ENCODE measurements at regions not wholly inside any gene's neighbourhood (a gene's known extent, or its start where the extent isn't known, plus 50 kb on each side); places are given as distances from the start of the nearest gene placed in this dataset.
"Not testable (repeated sequence)": the region's sequence is repeated elsewhere in the genome, so short reads cannot be mapped to it uniquely, and the experiment has no call there.

DNA sequence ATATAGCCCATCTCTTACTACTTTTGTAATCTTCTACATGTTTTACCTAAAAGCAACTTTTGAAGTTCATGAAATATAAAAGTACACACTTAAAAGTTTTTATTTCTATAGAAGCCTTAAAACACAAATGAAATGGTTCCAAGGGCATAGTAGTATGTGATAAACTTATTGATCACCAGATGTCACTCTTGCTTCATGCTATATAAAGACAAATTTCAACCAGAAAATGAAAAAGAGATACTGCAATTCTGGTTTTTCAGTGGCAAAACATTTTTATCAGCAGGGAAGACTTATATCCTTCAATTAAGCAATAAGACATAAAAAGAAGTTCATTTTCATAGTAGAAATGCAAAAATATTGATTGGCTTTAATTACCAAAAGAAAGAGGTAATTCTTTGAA is 69.4 kb upstream of the FBXL17 start:
- H3K27me3 ChIP-seq (replicated peaks; ENCODE audit: insufficient read depth, low read length), result no peaks in the 10 kb centered on the region
- DNase-seq, result peak; percentile 21
- no peaks in the 10 kb centered on the region for H3K9me3 ChIP-seq (replicated peaks; ENCODE audit: insufficient read depth, low read length)
- H4K20me1 ChIP-seq (ENCODE audit: insufficient read depth, low read length), result no peaks in the 10 kb centered on the region
- TF ChIP-seq CTCF (IDR thresholded peaks at IDR 0.05; ENCODE audit: low read length) (peak; percentile 35), EZH2phosphoT487 (IDR thresholded peaks at IDR 0.05; ENCODE audit: low read length) (no peak), EZH2 (optimal IDR thresholded peaks at IDR 0.05; ENCODE audit: low read depth, low read length) (no peak)
- no peaks in the 10 kb centered on the region for H3K9me2 ChIP-seq (replicated peaks; ENCODE audit: insufficient read depth, low read length)
- H3K9ac ChIP-seq (ENCODE audit: low read length), result no peak overlapping the region
- no peak overlapping the region for H3K27ac ChIP-seq (ENCODE audit: low read length)
- H3K36me3 ChIP-seq (replicated peaks; ENCODE audit: insufficient read depth, low read length), result no peaks in the 10 kb centered on the region
- no peak overlapping the region for H3K4me3 ChIP-seq (ENCODE audit: low read length)
- H2AFZ ChIP-seq (ENCODE audit: low read length), result no peak overlapping the region
- no peaks in the 10 kb centered on the region for H3K79me2 ChIP-seq (ENCODE audit: low read length)
- no peaks in the 10 kb centered on the region for H3K4me1 ChIP-seq (ENCODE audit: low read length)
- H3F3A ChIP-seq (ENCODE audit: insufficient read depth, low read length), result no peaks in the 10 kb centered on the region
- H3K4me2 ChIP-seq (ENCODE audit: low read depth, low read length), result no peak overlapping the region

DNA sequence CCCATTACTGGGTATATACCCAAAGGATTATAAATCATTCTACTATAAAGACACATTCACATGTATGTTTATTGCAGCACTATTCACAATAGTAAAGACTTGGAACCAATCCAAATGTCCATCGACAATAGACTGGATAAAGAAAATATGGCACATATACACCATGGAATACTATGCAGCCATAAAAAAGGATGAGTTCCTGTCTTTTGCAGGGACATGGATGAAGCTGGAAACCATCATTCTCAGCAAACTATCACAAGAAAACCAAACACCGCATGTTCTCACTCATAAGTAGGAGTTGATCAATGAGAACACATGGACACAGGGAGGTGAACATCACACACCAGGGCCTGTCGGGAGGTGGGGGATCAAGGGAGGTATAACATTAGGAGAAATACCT is 62.2 kb upstream of the FBXL17 start:
- not testable (repeated sequence) for H3K9ac ChIP-seq (ENCODE audit: low read length); H3K27me3 ChIP-seq (replicated peaks; ENCODE audit: insufficient read depth, low read length)

DNA sequence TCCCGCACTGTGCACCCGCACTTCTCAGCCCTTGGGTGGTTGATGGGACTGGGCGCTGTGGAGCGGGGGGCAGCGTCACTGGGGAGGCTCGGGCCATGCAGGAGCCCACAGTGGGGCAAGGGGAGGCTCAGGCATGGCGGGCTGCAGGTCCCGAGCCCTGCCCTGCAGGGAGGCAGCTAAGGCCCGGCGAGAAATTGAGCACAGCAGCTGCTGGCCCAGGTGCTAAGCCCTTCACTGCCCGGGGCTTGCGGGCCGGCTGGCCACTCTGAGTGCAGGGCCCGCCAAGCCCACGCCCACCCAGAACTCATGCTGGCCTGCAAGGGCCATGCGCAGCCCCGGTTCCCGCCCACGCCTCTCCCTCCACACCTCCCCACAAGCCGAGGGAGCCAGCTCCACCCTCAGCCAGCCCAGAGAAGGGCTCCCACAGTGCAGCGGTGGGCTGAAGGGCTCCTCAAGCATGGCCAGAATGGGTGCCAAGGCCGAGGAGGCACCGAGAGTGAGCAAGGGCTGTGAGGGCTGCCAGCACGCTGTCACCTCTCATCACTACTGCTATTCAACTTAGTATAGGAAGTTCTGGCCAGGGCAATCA is 60.3 kb upstream of the FBXL17 start:
- not testable (repeated sequence) for H3K9ac ChIP-seq (ENCODE audit: low read length); DNase-seq; H3K9me2 ChIP-seq (replicated peaks; ENCODE audit: insufficient read depth, low read length)

More for the DNA sequence above, 62.2 kb upstream of the FBXL17 start:
- H3K36me3 ChIP-seq (replicated peaks; ENCODE audit: insufficient read depth, low read length); H3K4me3 ChIP-seq (ENCODE audit: low read length); H3K79me2 ChIP-seq (ENCODE audit: low read length); H4K20me1 ChIP-seq (ENCODE audit: insufficient read depth, low read length); H3K27ac ChIP-seq (ENCODE audit: low read length); H2AFZ ChIP-seq (ENCODE audit: low read length); H3K9me3 ChIP-seq (replicated peaks; ENCODE audit: insufficient read depth, low read length); H3K4me1 ChIP-seq (ENCODE audit: low read length); H3K4me2 ChIP-seq (ENCODE audit: low read depth, low read length); DNase-seq; H3K9me2 ChIP-seq (replicated peaks; ENCODE audit: insufficient read depth, low read length); H3F3A ChIP-seq (ENCODE audit: insufficient read depth, low read length): not testable (repeated sequence)

DNA sequence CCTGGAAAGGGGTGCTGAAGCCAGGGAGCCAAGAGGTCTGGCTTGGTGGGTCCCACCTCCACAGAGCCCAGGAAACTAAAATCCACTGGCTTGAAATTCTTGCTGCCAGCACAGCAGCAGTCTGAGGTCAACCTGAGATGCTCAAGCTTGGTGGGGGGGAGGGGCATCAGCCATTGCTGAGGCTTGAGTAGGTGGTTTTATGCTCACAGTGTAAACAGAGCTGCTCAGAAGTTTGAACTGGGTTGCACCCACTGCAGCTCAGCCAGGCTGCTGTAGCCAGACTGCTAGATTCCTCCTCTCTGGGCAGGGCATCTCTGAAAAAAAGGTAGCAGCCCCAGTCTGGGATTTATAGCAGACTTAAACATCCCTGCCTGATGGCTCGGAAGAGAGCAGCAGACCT is 55.5 kb upstream of the FBXL17 start:
- no peak for DNase-seq
- H4K20me1 ChIP-seq (ENCODE audit: insufficient read depth, low read length), result no peaks in the 10 kb centered on the region
- no peaks in the 10 kb centered on the region for H3K4me1 ChIP-seq (ENCODE audit: low read length)

More for the DNA sequence above, 60.3 kb upstream of the FBXL17 start:
- not testable (repeated sequence) for H4K20me1 ChIP-seq (ENCODE audit: insufficient read depth, low read length); H3K36me3 ChIP-seq (replicated peaks; ENCODE audit: insufficient read depth, low read length); H3F3A ChIP-seq (ENCODE audit: insufficient read depth, low read length); H3K79me2 ChIP-seq (ENCODE audit: low read length); H2AFZ ChIP-seq (ENCODE audit: low read length); H3K9me3 ChIP-seq (replicated peaks; ENCODE audit: insufficient read depth, low read length); H3K4me1 ChIP-seq (ENCODE audit: low read length); H3K4me3 ChIP-seq (ENCODE audit: low read length); H3K4me2 ChIP-seq (ENCODE audit: low read depth, low read length); H3K27me3 ChIP-seq (replicated peaks; ENCODE audit: insufficient read depth, low read length); H3K27ac ChIP-seq (ENCODE audit: low read length)

More for the DNA sequence above, 55.5 kb upstream of the FBXL17 start:
- Histone ChIP-seq H3K27ac (ENCODE audit: low read length) (no peak overlapping the region), H3K79me2 (ENCODE audit: low read length) (no peaks in the 10 kb centered on the region), H3F3A (ENCODE audit: insufficient read depth, low read length) (no peaks in the 10 kb centered on the region), H3K36me3 (replicated peaks; ENCODE audit: insufficient read depth, low read length) (no peaks in the 10 kb centered on the region), H3K27me3 (replicated peaks; ENCODE audit: insufficient read depth, low read length) (no peaks in the 10 kb centered on the region), H2AFZ (ENCODE audit: low read length) (no peak overlapping the region), H3K4me3 (ENCODE audit: low read length) (no peak overlapping the region), H3K4me2 (ENCODE audit: low read depth, low read length) (no peak overlapping the region), H3K9me3 (replicated peaks; ENCODE audit: insufficient read depth, low read length) (no peaks in the 10 kb centered on the region), H3K9ac (ENCODE audit: low read length) (no peak overlapping the region), H3K9me2 (replicated peaks; ENCODE audit: insufficient read depth, low read length) (no peaks in the 10 kb centered on the region)
- TF ChIP-seq CTCF (IDR thresholded peaks at IDR 0.05; ENCODE audit: low read length) (no peak), EZH2phosphoT487 (IDR thresholded peaks at IDR 0.05; ENCODE audit: low read length) (no peak), EZH2 (optimal IDR thresholded peaks at IDR 0.05; ENCODE audit: low read depth, low read length) (no peak)
